ENCODE measurements at regions not wholly inside any gene's neighbourhood (a gene's known extent, or its start where the extent isn't known, plus 50 kb on each side); places are given as distances from the start of the nearest gene placed in this dataset.
A peak's percentile ranks its signal among the peaks of the same experiment; 100 is the strongest.
"Not testable (repeated sequence)": the region's sequence is repeated elsewhere in the genome, so short reads cannot be mapped to it uniquely, and the experiment has no call there.

DNA sequence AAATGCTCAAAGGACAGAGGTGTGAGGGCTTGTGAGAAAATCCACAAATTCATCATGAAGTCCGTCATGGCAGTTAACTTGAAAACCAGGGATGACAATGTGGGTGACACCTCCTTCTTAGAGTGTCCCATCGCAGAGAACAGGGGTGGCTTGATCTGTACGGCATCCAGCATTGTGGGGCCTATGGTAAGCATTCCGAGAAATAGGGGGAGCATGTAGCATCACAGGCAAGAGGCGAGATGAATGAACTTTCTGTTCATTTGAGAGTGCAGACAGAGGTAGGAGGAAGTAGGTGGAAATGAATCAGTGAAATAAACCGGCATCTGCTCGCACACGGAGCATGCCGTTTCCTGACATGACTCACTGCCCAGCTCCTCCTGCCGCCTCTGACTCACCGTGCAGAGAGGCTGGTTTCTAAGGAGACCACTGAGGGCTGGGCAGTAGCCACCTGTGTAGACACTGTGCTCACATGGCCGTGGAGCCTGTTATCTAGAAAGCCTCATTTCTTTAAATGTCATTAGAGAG, 339.0 kb downstream of the RFC3 start:
- peak; percentile 20 to 52 for DNase-seq (ENCODE audit: extremely low read depth in 1 of 2, low read depth in 1 of 2)

DNA sequence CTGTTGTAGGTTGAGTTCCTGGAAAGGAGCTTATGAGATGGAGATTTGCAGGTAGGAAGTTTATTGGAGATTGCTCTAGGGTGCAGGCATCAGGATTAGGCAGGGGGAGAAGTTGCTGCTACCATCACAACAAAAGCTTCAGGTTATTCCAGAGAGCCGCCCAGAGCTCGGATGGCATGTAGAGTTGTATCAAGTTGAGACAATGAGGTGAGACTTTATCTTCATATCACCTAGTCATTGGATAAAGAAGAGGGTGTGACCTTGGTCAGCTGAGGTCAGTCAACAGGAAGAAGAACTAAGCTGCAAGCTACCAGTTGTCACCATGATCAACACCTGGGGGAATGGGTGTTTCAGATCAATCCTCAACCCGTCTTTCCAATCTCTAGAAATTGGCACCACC, 342.0 kb downstream of the RFC3 start:
- no peak for DNase-seq (ENCODE audit: extremely low read depth in 1 of 2, low read depth in 1 of 2)

DNA sequence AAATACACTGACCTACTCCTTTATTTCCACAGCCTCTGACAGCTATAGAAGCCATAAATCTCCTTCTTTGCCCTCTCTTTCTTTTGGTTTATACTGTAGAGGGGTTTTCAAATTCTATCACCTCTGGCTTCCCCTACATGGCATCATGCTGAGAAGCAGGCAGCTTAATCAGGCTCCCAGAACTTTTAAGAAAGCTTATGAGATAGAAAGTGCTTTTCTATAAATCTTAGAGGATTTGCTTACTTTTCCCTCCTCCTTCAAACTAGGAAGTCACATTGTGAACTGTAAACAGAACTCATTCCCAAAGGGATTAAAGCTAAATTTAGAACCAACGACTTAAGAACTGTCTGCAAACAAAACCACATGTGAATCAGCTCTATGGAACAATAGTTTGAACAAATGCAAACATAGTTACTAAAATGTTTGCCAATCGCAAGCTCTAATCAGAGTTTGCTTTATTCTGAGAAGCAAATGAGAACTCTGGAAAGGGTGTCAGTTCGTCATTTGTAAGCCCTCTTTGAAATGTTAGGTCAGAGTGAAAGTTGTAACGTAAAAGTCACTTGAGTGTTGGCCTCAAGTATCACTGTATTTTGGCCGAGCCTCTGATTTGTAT, 344.1 kb downstream of the RFC3 start:
- DNase-seq (ENCODE audit: extremely low read depth in 1 of 2, low read depth in 1 of 2): no peak

DNA sequence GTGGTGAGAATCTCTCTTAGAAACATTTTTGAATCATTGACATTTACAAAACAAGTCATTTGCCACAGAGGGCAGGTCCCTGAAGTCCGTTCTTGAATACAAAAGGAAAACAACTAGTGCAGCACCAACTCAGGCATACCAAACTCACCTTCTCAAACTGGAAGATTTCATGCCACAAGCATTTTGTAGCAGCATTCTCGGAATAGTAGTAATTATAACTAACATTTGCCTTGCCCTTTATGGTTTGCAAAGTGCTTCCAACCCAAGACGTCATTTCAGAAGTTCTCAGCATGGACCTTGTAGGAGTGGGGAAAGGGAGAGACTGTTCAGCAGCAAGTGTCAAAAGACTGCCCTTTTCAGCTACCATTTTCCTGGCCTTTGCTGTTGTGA, 344.6 kb downstream of the RFC3 start:
- no peak for DNase-seq (ENCODE audit: extremely low read depth in 1 of 2, low read depth in 1 of 2)

DNA sequence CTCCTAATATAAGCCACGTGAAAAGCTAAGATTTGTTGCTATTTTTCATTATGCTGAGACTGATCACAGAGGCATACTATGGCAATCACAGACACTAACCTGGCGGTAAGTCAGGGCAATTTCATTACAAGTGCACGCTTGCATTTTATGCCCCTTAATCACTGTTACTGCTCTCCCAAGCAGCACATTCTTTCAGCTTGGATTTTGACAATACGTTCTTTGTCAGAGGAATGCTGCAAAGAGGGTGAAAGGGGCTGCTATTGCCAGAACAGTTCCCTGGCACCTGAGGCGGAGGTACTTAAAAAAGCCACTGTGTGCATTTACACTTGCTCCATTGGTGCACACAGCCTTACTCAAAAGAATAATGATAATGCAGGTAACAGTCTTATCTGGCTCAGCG, 346.6 kb downstream of the RFC3 start:
- DNase-seq (ENCODE audit: extremely low read depth in 1 of 2, low read depth in 1 of 2): no peak

DNA sequence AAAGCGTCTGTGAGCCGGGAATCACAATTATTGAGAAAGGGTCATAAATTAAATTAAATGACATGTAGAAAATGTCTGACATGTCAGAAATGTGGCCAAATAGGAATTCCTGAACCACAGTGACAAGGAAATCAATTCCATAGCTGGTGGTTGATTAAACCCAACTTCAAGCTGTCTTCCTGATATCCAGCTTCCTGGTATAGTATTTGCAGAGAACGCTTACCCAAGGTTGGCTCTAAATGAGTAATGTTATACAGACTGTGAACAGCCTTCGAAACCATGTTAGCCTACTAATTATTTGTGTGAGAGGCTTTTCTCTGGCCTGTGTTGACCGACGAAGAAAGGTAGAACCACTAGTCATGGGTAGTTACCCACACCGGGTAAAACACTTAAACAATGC, 347.2 kb downstream of the RFC3 start:
- no peak for DNase-seq (ENCODE audit: extremely low read depth in 1 of 2, low read depth in 1 of 2)

DNA sequence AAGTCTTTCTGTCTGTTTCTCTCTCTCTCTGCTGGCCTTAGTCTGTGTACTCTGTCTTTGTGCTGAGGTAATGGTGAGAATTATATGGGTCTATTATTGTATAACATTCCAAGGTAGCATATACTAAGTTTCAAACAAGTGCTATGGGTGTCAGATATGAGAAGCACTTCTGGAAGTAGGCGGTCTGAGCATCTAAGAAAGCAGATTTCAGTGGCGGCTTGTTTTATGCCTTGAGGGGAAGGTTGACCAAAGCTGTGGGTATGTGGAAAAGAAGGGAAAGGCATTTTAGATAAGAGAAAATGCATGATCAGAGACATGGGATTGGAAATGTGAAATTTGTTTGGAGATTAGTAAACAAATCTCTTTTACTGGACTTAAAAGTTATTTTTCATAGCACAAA, 348.5 kb downstream of the RFC3 start:
- no peak for DNase-seq (ENCODE audit: extremely low read depth in 1 of 2, low read depth in 1 of 2)

DNA sequence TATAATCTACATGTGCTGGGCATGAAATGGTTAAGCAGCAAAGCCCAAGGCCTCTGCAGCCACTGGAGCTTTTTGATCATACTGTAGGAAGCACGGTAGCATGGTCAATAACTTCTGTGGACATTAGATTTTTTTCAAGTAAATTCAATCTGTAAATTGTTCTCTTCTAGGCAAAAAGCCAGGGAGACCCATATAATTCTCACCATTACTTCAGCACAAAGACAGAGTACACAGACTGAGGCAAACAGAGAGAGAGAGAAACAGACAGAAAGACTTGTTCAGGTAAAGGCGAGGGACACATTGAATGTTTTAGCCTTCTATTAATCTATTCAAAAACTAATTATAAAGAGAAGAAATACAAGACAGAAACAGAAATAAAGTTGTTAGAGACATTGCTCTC, 349.4 kb downstream of the RFC3 start:
- DNase-seq (ENCODE audit: extremely low read depth in 1 of 2, low read depth in 1 of 2): no peak

DNA sequence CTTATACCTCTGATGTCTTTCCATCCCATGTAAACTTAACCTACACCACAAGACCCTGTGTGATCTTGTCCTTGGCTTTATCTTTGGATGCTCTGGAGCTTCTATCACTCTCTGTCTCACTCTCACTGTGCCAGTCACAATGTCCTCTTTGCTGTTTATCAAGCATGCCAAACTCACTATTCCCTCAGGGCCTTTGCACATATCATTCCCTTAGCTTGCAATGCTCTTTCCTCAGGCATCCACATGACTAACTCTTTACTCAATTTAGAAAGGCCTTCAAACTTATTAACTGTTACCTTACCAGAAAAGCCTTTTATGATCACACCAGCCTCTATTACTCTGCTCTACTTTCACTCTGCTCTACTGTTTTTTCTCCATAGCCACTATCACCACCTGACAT, 354.1 kb downstream of the RFC3 start:
- DNase-seq (ENCODE audit: extremely low read depth in 1 of 2, low read depth in 1 of 2): no peak

DNA sequence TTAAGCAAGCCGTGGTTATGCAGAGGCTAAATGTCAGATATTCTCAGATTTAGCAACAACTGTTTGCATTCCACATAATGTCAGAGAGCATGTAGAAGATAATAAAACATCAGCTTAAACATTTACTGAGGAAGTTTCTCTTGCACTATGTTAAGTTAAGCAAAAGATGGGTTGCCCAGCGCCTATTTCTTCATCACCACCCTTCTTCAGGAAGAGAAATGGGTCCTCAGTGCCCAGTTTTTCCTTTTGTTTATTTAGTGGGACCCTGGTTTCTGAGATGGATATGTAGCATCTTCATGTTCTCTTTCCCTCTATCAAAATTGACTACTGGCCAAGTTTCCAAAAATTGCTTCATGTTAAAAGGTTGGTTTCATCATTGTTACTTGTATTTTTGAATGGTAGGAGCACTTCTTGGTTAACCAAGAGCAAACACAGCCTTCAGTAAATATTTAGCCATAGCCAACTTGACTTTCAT, 356.8 kb downstream of the RFC3 start:
- DNase-seq (ENCODE audit: extremely low read depth in 1 of 2, low read depth in 1 of 2): no peak

DNA sequence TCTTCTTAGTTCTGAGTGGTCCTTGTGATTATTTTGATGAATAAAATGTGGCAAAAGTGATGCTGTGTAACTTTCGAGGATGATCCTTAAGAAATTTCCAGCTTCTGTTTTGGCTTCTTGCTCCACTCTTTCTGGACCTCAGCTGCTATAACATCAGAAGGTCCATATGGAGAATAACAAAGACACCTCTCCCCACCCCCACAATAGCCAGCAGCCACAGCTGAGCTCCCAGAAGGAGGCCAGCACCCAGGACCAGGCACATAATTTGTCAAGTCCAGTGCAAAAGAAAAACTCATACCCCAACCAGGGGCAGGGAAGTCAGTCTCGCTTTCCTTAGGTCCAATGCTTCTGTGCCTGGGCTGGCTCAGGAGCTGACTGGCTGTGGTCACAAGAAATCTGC, 357.6 kb downstream of the RFC3 start:
- no peak for DNase-seq (ENCODE audit: extremely low read depth in 1 of 2, low read depth in 1 of 2)

DNA sequence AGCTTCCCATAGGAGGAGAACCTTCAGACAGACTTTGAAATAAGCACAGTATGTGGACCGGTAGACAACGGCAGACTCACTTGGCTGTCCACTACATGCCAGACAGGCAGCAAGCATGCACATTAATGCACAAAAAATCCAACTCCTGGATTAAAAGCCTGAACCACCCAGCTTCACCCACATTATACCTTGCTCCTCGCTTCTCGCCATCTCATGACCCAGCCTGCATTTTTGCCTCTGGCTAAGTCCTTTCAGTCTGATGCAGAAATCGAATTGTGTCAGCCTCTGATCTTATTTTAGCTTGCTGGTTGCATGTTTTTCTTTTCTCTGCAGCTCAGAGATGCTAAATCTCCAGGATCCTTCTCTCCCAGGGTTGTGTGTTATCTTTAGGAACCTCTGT, 358.7 kb downstream of the RFC3 start:
- DNase-seq (ENCODE audit: extremely low read depth in 1 of 2, low read depth in 1 of 2): no peak

DNA sequence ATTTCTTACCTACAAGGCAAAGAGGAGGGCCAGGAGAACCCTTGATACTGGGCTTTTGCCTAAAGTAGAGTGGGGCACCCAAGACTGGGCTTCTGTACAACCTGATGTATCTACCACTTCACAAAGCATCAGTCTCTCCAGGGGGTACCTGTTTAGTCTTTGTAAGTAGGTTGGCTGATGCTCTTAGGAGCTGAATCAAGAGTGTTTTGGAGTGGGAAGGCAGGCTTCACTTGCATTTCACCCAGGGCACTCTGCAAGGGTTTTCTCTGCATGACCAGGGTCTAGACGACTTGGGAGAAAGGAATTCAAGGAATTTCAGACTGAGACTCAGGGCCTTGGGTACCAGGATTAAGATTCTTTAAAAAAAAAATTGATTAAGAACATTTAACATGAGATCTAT, 361.5 kb downstream of the RFC3 start:
- DNase-seq (ENCODE audit: extremely low read depth in 1 of 2, low read depth in 1 of 2): no peak

DNA sequence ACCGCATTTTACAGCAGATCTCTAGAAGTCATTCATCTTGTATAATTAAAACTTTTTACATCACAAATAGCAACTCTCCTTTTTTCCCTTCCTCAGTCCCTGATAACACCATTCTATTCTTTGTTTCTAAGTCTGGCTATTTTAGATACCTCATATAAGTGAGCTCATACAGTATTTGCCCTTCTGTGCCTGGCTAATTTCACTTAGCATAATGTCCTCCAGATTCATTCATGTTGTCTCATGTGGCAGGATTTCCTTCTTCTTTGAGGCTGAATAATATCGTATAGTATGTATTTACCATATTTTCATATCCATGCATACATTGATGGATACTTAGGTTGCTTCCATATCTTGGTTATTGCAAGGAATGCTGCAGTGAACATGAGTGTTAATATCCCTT, 362.0 kb downstream of the RFC3 start:
- DNase-seq (ENCODE audit: extremely low read depth in 1 of 2, low read depth in 1 of 2): no peak

DNA sequence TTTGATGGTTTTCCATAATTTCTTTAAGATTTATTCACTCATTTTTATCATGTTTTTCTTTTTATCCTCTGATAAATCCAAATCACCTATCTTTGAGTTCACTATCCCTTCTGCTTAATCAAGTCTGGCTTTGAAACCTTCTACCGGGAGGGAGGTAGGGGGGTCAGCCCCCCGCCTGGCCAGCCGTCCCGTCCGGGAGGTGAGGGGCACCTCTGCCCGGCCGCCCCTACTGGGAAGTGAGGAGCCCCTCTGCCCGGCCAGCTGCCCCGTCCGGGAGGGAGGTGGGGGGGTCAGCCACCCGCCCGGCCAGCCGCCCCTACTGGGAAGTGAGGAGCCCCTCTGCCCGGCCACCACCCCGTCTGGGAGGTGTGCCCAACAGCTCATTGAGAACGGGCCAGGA, 363.3 kb downstream of the RFC3 start:
- not testable (repeated sequence) for DNase-seq (ENCODE audit: extremely low read depth in 1 of 2, low read depth in 1 of 2)

DNA sequence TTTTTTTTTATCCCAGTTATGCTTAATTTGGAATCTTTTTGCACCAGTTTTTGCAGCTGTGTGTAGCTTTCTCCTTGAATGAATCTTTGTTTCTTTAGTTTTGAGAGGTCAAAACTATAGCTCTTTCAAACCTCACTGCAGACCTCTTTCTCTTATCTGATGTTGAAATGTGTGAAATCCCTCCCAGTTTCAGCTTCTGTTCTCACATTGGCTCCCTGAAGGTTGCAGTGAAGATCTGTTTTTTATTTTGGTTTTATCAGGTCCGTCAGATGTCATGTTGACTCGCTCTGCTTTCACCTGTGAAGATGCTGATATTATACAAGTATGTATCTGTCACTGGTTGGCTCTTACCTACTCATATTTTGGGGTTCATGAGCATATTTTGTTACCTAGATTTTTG, 372.0 kb downstream of the RFC3 start:
- DNase-seq (ENCODE audit: extremely low read depth in 1 of 2, low read depth in 1 of 2): no peak

DNA sequence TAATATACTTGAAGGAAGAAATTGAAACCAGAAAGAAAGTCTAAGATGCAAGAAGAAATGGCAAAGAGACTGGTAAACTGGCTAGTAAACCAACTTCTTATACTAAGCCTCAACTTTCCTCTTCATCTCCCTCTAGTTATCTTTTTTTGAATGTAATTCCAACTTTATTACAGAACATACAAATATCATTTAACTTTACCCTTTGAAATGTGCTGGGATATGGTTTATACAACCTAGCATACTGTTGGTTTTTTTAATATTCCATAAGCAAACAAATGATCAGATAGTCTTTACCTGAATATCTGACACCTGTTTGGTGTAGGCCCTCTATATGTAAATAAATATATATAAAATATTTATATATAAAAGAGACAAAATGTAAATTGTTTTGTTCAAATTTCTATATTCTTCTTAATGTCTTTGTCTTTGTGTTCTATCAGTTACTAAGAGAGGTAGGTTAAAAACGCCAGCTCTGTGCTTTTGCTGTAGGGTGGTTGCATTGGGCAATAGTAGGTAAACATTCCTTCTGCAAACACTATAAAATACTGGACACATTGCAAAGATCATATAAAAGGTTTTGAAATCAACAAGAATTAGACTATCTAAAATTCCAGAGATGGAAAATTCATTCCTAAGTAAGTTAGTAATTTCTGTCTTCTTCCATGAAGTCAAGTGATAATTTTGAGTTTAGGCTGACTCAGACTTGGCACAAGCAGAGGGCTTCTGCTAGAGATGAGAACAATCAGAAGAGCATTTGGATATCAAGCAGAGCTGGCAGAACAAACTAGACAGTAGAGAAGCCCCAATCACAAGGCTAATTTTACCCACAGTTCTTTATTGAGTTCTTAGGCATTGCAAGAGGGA, 383.3 kb downstream of the RFC3 start:
- no peak for DNase-seq (ENCODE audit: extremely low read depth in 1 of 2, low read depth in 1 of 2)

DNA sequence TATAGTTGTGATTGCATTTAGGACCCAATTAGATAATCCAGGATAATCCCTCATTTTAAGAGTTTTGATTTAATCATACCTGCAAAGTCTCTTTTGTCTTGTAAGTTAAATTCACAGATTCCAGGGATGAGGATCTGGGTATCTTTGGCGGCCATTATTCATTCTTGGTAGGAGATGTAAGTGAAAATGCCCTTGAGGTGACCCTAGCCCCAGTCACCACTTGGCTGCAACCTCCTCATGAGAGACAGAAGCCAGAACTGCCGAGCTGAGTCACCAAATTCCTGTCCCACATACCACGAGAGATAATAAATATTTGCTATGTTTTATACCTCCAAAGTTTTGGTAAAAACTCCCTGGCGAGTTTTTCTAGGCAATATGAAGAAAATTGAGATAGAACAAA, 389.4 kb downstream of the RFC3 start:
- no peak for DNase-seq (ENCODE audit: extremely low read depth in 1 of 2, low read depth in 1 of 2)

DNA sequence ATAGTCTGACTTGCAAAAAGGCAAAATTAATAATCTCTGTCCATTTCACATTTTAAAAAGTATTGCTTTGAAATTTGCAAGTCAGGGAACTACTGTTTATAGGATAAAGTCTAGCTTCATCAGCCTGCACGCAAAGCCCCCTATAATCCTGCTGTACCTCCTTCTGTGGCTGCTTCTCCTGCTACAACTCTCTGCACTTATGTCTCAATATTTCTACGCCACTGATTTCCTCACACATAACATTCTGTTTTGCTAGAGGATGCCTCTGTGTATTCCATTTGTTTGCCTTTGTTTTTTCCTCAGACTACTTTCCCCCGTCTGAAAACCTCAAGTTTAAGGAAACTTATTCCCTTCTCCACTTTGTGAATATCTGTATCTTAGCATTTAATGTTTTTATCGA, 389.9 kb downstream of the RFC3 start:
- DNase-seq (ENCODE audit: extremely low read depth in 1 of 2, low read depth in 1 of 2): no peak

DNA sequence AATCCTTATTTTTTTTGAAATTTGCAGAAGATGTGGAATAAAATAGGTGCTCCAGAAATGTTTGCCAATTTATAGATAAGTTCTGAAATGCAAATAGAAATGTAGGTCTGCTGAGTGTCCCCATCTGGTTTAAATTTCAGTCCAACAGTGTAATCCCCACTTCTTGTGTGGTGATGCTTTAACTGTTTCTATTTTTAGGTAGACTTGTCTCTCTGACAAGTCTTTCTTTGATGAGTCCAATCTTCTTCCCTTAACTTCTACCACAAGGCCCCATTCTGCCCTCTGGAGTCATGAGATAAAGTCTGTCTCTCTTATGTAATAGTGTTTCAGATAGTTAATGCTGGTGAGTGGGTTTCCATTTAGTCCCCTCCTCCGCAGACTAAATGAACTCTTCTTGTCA, 390.4 kb downstream of the RFC3 start:
- no peak for DNase-seq (ENCODE audit: extremely low read depth in 1 of 2, low read depth in 1 of 2)

DNA sequence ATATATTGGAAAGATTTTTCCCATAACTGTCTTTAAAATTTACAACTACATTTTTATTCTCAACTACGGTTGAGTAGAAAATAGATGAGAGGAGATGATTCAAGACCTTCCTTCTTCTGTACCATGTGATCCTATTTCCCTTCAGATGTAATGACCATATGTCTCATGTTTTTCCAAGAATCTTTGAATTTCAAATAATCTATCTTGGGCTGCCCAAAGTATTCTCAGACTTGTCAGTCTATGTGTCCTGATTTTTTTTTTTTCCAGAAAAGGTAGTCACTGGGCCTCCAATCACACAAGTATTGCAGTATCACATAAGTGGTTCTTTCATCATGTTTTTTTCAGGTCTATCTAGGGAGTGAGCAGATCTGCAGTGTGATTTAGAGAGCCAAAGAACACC, 392.4 kb downstream of the RFC3 start:
- DNase-seq (ENCODE audit: extremely low read depth in 1 of 2, low read depth in 1 of 2): no peak

DNA sequence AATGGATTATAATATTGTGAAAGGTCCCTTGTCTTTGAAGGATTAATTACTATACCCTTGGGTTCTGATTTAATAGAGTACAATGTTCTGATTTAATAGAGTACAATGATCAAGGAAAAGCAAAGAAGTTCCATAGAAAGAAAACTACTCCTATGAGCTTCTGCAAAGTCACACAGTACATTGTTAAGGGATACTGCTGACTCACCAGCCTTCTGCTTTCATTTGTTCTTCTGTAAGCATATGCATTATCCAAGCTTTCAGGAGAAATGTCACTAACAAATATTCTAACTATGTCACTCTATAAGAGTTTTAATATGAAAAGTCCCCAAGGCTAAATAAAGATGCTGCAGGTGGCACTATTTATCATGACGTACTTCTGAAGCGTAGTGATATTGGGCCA, 396.7 kb downstream of the RFC3 start:
- no peak for DNase-seq (ENCODE audit: extremely low read depth in 1 of 2, low read depth in 1 of 2)

Data from stimulated activated CD8-positive, alpha-beta memory T cell treated with anti-CD3 and anti-CD28 coated beads, Interleukin-7, amount 100 ng/mL, for 48 hours (primary cell).